Epithelial cell of esophagus (primary cell): ENCODE measurements at regions not wholly inside any gene's neighbourhood (a gene's known extent, or its start where the extent isn't known, plus 50 kb on each side); places are given as distances from the start of the nearest gene placed in this dataset.

ENCODE experiments used
- DNase-seq: peaks from one replicate; pipeline ENCODE4 v3.0.0; 2010; ENCODE audit warnings: low read depth
- H3K4me3 ChIP-seq: 2 replicates; pipeline ENCODE4 v1.5.1; 2011; ENCODE audit warnings: mild to moderate bottlenecking, low read length, control low read depth
- TF ChIP-seq, protein P1 (sequence below): IDR thresholded peaks from 2 replicates; pipeline ENCODE4 v1.5.1; 2011; ENCODE audit warnings: low read depth, mild to moderate bottlenecking, low read length, control low read depth, inconsistent platforms; ENCODE audit not compliant: insufficient read depth; ENCODE audit errors: missing control alignments

DNA sequence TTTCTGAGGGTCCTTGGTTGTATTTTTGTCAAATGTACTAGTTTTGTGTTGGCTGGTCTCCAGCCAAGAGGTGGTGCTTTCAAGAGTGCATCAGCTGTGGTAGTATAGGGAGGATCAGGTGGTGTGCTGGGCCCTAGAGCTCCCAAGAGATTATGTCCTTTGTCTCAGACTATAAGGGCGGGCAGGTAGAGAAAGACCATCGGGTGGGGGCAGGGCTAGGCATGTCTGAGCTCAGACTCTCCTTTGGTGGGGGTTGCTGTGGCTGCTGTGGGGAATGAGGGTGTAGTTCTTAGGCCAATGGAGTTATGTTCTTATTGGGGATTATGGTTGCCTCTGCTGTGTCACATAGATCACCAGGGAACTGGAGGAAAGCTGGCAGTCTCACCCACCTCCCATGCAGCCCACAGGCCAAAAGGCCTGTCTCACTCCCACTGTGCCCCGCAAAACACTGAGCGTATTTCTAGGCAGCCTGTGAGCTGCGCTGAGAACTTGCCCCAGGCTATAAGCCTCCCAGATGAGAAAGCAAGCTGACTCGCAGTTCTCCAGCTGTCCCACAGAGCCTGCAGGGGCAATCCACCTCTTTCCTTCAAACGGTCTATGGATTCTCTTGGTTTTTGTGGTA, 1066.7 kb downstream of the GRM8 start:
- DNase-seq: peak; percentile 54
- H3K4me3 ChIP-seq: no peak overlapping the region
- TF ChIP-seq, protein P1, sequence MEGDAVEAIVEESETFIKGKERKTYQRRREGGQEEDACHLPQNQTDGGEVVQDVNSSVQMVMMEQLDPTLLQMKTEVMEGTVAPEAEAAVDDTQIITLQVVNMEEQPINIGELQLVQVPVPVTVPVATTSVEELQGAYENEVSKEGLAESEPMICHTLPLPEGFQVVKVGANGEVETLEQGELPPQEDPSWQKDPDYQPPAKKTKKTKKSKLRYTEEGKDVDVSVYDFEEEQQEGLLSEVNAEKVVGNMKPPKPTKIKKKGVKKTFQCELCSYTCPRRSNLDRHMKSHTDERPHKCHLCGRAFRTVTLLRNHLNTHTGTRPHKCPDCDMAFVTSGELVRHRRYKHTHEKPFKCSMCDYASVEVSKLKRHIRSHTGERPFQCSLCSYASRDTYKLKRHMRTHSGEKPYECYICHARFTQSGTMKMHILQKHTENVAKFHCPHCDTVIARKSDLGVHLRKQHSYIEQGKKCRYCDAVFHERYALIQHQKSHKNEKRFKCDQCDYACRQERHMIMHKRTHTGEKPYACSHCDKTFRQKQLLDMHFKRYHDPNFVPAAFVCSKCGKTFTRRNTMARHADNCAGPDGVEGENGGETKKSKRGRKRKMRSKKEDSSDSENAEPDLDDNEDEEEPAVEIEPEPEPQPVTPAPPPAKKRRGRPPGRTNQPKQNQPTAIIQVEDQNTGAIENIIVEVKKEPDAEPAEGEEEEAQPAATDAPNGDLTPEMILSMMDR: no peak

DNA sequence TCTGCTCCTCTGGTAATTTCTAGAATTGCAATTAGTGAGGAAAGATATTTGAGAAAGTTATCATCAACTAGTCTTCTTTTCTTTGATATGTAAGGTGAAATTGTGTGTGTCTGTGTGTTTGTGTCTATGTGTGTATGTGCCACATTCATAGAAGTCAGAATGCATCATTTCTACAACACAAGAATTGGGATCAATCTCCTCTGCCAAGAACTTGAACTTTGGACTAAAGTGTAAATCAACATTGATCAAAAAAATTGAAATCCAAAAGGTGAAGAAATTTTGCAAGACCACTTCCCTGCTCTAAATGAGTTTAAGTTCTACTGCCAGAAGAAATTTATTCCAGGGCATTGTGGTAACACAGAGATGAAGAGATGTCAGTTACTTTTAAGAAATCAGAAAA, 1072.8 kb downstream of the GRM8 start:
- DNase-seq: no peak
- TF ChIP-seq, protein P1: no peak
- H3K4me3 ChIP-seq: no peak overlapping the region

DNA sequence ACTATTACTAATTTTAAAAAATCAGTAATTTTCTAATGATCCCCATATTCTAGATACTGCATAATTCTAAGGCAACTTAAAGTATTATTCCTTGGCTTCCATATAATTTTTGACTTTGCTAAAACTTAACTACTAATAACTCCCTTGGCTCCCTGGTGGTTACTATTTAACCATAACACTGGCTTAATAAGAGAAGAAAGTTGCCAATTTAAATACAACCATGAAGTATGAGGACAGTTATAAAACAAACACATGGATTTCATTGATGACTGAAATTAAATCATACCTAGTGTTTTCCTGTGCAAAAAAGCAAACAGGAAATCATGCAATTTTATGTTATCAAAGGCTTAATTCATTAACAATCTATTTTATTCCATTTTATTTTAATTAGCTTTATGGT, 1073.9 kb downstream of the GRM8 start:
- TF ChIP-seq, protein P1: no peak
- DNase-seq: no peak
- H3K4me3 ChIP-seq: no peak overlapping the region

DNA sequence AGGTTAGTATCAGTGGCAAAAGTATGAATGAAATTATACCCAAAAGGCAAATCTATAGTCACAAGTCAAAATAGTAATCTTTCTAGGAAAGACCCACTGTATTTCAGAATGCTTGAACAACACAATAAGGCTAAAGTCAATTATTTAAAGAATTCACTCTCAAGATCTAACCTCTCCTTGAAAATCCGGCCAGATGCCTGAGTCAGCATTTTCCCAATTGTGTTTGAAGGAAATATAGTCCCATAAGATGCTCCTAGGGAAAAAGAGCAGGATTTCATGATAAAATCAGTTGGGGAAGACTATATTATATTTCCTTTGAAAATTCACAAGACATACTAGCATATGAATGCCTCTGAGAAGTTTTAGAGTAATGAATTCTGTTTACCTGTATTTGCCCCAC, 1075.0 kb downstream of the GRM8 start:
- H3K4me3 ChIP-seq: no peak overlapping the region
- TF ChIP-seq, protein P1: no peak
- DNase-seq: no peak

DNA sequence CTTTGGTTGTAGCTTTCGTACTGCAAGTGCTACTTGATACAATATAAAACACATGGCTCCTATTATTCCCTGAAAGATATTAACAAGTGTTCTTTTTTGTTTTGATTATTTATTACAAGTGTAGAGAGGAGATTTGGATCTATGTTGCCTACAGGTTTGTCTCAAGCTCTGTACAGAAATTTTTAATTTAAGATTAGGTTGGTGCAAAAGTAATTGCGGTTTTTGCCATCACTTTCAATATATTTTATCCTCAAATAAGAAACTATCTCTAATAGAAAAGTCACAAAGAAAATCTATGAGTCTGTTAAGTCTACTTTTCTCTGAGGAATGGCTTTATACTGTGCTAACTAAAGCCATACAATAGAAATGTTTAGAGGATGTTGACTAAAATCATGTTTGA, 1086.1 kb downstream of the GRM8 start:
- TF ChIP-seq, protein P1: no peak
- H3K4me3 ChIP-seq: no peak overlapping the region
- no peak for DNase-seq

DNA sequence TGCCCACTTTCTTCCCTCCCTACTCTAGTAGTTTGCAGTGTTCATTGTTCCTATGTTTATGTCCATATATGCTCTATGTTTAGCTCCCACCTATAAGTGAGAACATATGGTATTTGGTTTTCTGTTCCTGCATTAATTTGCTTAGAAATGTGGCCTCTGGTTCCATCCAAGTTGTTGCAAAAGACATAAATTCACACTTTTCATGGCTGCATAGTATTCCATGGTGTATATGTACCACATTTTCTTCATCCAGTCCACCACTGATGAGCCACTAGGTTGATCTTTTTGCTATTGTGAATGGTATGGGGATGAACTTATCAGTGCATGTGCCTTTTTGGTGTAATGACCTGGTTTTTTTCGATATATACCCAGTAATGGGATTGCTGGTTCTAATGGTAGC, 1089.1 kb downstream of the GRM8 start:
- H3K4me3 ChIP-seq: no peak overlapping the region
- DNase-seq: no peak
- TF ChIP-seq, protein P1: no peak

DNA sequence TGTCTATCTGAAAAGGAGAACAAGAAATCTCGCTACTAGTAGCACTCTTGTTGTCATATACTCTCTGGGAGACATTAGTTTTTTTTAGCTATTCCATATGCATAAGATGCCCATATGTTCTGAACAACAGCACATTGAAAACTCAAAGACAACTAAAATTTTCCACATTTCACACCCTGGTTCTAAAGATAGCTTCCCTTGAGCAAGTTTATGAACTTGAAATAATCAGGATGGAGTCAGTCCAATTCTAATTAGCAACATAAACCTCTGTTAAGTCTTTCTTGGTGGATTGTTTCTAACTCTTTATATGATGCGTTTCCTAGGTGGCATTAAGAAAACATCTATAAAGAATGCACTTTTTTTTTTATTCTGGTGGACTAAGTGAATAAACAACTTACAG, 1095.3 kb downstream of the GRM8 start:
- DNase-seq: no peak
- H3K4me3 ChIP-seq: no peak overlapping the region
- TF ChIP-seq, protein P1: no peak
